ENCODE measurements at regions not wholly inside any gene's neighbourhood (a gene's known extent, or its start where the extent isn't known, plus 50 kb on each side); places are given as distances from the start of the nearest gene placed in this dataset.

DNA sequence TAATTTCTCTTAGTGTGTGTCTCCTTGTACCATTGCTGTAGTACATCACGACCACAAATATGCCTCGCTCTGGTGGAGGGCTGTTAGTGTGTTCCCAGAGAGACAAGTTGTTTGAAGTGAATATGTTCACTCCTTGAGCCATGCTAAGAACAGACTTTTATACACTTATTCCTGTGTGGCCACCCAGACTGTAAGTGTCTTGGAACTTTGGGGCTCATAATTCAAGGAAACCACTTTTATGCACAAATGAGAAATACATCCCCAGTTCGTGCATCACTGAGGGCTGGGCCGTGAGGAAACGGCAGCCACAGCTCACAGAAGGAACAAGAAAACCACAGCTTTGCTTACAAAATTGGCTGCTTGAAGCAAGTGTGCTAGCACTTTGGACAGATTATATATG is 362.2 kb upstream of the DDHD1 start:
- Histone ChIP-seq H3K4me3 (ENCODE audit: low read depth, low read length, poor library complexity, severe bottlenecking) (no peak overlapping the region), H3K9me2 (ENCODE audit: low read depth, low read length) (no peaks in the 10 kb centered on the region), H3K9me3 (ENCODE audit: low read length) (no peaks in the 10 kb centered on the region), H4K20me1 (ENCODE audit: insufficient read depth, low read length) (no peaks in the 10 kb centered on the region), H3F3A (ENCODE audit: insufficient read depth, low read length) (no peaks in the 10 kb centered on the region), H3K4me2 (ENCODE audit: low read length) (no peak overlapping the region), H3K36me3 (ENCODE audit: insufficient read depth, low read length) (no peaks in the 10 kb centered on the region), H2AFZ (ENCODE audit: low read length) (no peak overlapping the region), H3K79me2 (ENCODE audit: insufficient read depth, low read length) (no peaks in the 10 kb centered on the region), H3K27ac (ENCODE audit: low read depth, low read length, poor library complexity, severe bottlenecking) (no peak overlapping the region), H3K4me1 (ENCODE audit: insufficient read depth, low read length, severe bottlenecking) (no peaks in the 10 kb centered on the region), H3K9ac (ENCODE audit: low read length) (no peak overlapping the region), H3K27me3 (ENCODE audit: insufficient read depth, low read length) (no peaks in the 10 kb centered on the region)
- TF ChIP-seq EZH2 (IDR thresholded peaks at IDR 0.05; ENCODE audit: borderline replicate concordance, low read length) = no peak
- TF ChIP-seq, protein P1, sequence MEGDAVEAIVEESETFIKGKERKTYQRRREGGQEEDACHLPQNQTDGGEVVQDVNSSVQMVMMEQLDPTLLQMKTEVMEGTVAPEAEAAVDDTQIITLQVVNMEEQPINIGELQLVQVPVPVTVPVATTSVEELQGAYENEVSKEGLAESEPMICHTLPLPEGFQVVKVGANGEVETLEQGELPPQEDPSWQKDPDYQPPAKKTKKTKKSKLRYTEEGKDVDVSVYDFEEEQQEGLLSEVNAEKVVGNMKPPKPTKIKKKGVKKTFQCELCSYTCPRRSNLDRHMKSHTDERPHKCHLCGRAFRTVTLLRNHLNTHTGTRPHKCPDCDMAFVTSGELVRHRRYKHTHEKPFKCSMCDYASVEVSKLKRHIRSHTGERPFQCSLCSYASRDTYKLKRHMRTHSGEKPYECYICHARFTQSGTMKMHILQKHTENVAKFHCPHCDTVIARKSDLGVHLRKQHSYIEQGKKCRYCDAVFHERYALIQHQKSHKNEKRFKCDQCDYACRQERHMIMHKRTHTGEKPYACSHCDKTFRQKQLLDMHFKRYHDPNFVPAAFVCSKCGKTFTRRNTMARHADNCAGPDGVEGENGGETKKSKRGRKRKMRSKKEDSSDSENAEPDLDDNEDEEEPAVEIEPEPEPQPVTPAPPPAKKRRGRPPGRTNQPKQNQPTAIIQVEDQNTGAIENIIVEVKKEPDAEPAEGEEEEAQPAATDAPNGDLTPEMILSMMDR (IDR thresholded peaks at IDR 0.05; ENCODE audit: low read length) = no peak

GRCh38 chr14:53514197-53514596 is 361.1 kb upstream of the DDHD1 start:
- Histone ChIP-seq H3F3A (ENCODE audit: insufficient read depth, low read length) (no peaks in the 10 kb centered on the region), H3K4me1 (ENCODE audit: insufficient read depth, low read length, severe bottlenecking) (no peaks in the 10 kb centered on the region), H3K27ac (ENCODE audit: low read depth, low read length, poor library complexity, severe bottlenecking) (no peak overlapping the region), H3K9me3 (ENCODE audit: low read length) (no peaks in the 10 kb centered on the region), H3K4me3 (ENCODE audit: low read depth, low read length, poor library complexity, severe bottlenecking) (no peak overlapping the region), H3K4me2 (ENCODE audit: low read length) (no peak overlapping the region), H4K20me1 (ENCODE audit: insufficient read depth, low read length) (no peaks in the 10 kb centered on the region), H2AFZ (ENCODE audit: low read length) (no peak overlapping the region), H3K36me3 (ENCODE audit: insufficient read depth, low read length) (no peaks in the 10 kb centered on the region), H3K9me2 (ENCODE audit: low read depth, low read length) (no peaks in the 10 kb centered on the region), H3K79me2 (ENCODE audit: insufficient read depth, low read length) (no peaks in the 10 kb centered on the region), H3K9ac (ENCODE audit: low read length) (no peak overlapping the region), H3K27me3 (ENCODE audit: insufficient read depth, low read length) (no peaks in the 10 kb centered on the region)
- TF ChIP-seq EZH2 (IDR thresholded peaks at IDR 0.05; ENCODE audit: borderline replicate concordance, low read length) = no peak
- TF ChIP-seq, protein P1 (IDR thresholded peaks at IDR 0.05; ENCODE audit: low read length) = no peak

DNA sequence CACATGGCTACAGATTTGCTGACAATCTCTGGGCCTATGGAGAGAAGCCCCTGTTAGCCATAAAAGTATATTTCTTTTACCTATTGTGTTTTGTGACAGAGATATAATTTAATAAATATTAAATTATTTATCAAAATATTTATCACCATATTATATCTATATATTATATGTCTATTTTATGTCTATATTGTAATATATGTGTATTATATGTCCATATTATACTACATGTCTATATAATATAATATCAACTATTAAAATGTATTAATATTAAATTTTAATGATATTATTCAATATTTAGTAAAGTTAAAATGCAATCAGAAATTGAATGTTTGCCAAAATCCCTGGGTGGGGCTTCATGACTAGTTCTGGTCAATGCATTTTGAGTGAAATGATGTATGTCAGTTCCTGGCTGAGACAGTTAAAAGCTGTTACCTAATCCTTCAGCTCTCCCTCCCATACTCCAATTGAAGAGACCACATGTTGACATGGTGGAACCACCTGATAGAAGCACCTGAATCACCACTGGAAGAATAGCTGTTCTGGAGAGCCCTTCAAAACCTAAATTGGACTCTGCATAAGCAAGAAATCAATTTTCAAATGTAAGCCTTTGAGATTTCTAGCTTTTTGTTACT is 357.3 kb upstream of the DDHD1 start:
- Histone ChIP-seq H3K27me3 (ENCODE audit: insufficient read depth, low read length) (no peaks in the 10 kb centered on the region), H3K36me3 (ENCODE audit: insufficient read depth, low read length) (no peaks in the 10 kb centered on the region), H3K9ac (ENCODE audit: low read length) (no peak overlapping the region), H3K9me2 (ENCODE audit: low read depth, low read length) (no peaks in the 10 kb centered on the region), H3K4me3 (ENCODE audit: low read depth, low read length, poor library complexity, severe bottlenecking) (no peak overlapping the region), H3K4me2 (ENCODE audit: low read length) (no peak overlapping the region), H4K20me1 (ENCODE audit: insufficient read depth, low read length) (no peaks in the 10 kb centered on the region), H3K9me3 (ENCODE audit: low read length) (no peaks in the 10 kb centered on the region), H2AFZ (ENCODE audit: low read length) (no peak overlapping the region), H3K4me1 (ENCODE audit: insufficient read depth, low read length, severe bottlenecking) (no peaks in the 10 kb centered on the region), H3K27ac (ENCODE audit: low read depth, low read length, poor library complexity, severe bottlenecking) (no peak overlapping the region), H3F3A (ENCODE audit: insufficient read depth, low read length) (no peaks in the 10 kb centered on the region), H3K79me2 (ENCODE audit: insufficient read depth, low read length) (no peaks in the 10 kb centered on the region)
- TF ChIP-seq, protein P1 (IDR thresholded peaks at IDR 0.05; ENCODE audit: low read length) = no peak
- TF ChIP-seq EZH2 (IDR thresholded peaks at IDR 0.05; ENCODE audit: borderline replicate concordance, low read length) = no peak
